NCI-H146 treated with DMSO at 0.1 percent for 48 hours (cell line): ENCODE measurements at regions not wholly inside any gene's neighbourhood (a gene's known extent, or its start where the extent isn't known, plus 50 kb on each side); places are given as distances from the start of the nearest gene placed in this dataset.

Source experiments
- DNase-seq: peaks from one replicate; lab custom pipeline; 2025; ENCODE audit not compliant: unreplicated experiment; lab: John Stamatoyannopoulos, UW

DNA sequence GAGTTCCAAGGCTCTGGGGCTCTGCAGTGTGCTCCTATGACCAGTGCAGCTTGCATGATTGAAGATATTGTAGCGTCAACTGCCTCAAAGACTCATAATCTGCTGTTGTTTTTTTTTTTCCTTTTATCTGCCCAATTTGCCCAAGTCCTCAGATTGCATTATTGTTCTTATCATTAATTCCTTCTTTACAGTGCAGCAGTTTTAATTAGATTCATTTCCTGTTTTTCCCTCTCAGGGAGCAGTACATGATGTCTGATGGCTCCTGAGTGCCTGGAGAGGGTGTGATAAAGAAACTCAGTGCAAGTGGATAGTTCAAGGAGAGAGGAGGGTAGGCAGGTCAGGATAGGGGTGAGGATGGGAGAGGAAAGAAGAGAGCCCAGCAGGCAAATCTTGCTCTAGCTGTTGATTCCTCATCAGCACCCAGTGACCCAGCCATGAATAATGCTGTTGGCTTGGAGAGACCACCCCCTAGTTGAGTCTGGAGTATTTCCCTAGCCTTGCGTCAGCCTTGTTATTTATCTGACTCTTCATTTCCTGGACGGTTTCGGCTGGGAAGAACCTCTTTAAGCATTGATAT is 219.6 kb upstream of the SESN3 start:
- no peak for DNase-seq

DNA sequence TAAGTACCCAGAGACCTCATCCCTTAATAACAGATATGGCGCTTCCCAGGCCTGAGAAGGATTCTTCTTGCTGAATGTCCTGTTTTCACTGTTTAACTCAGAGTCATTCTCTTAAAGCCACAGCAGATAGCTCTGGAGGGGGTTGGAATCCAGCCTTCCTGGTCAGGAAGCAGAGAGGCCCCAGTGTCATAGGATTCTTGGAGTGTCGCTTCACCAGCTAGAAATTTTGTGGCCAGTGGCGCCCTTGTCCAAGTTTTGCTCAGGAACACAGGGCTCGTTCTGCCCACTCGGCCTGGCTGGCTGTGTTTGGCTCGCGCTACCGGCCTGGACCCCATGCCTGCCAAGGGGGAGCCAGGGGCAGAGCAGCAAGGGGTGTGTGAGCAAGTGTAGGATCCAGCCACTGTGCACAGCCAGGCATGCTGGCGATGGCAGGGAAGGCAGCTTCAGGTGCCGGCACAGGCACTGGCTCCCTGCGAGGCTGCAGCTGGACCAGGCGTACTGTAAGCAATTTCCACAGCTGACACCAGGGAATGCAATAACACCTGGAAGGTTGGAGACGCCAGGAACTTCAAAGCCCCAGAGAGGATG is 214.8 kb upstream of the SESN3 start:
- DNase-seq: no peak

DNA sequence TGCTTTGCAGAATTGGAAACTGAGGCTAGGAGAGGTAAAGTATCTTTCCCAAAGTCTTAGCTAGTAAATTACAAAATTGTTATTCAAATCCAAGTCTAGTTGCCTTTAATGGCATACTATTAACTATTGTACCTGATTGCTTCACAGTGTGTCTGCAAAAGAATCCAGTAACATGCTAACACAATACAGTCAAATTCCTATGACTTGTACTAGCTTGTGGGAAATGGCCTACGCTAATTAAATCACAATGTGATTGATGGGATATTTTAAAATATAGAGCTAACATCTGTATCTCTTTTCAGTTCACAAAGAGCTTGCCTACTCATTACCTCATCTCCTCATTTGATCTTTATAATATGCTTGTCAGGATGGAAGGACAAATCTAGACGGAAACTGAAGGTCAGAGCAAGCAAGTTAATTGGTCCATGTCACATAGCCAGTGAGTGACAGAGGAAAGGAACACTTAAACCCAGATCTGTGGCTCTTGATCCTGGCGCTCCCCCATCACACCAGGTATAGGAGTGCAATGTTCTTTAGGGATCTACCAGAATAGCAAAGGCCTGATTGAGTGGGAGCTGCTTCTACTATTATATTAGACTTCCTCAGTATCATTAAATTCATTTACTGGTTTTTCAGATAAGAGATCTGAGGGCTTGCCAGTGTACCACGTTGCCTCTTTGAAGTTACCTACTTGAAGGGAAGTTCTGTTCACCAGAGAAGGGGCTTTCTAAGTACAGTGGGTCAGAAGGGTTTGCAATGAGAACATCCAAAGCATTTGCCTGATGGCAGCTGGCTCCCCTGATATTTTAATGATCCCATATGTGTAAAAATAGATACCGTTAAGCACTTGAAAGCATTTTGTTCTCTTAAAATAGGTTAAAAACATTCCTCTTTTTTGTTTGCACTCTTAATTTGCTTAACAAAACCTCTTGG is 213.6 kb upstream of the SESN3 start:
- no peak for DNase-seq

DNA sequence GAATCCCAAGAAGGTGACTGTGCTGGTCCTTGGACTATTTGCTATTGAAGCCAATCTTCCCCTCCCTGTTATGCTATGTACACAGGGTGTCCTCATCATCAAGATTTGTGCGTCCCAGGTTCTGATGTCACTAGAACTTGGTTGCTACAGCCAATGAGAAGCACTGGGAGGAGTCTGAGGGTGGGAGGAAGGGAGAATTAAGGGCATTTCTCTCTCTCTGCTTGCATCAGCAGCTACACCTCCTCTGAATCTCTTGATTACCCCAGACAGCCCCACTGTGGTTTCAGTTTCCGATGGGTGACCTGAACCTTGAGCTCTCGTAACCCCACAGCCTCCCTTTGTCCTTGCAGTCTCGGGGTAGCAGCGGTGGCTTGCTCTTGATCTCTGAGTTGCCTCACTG is 212.4 kb upstream of the SESN3 start:
- DNase-seq: no peak

DNA sequence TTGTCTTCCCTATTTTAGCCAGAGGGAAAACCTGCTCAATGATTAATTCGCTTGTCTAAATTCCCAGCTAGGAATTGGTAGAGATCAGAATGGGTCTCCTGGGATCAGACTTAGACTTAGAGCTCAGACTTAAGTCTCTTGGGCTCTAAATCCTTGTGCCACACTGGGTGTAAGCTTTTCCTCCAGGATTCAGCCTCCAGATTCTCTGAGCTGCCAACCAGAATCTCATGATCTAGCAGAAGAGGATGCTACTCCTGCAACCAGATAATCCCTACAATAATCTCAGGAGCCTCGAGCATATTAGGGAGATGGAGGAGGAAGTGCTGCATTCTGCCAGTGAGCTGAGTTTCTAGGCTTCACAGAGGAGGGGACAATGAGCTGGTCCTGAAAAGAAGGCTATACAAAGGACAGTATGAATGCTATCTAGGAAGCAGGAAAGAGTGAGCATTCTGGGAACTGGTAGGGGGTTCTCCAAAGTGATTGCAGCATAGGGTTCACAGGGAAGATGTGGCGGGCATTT is 211.6 kb upstream of the SESN3 start:
- DNase-seq: no peak

DNA sequence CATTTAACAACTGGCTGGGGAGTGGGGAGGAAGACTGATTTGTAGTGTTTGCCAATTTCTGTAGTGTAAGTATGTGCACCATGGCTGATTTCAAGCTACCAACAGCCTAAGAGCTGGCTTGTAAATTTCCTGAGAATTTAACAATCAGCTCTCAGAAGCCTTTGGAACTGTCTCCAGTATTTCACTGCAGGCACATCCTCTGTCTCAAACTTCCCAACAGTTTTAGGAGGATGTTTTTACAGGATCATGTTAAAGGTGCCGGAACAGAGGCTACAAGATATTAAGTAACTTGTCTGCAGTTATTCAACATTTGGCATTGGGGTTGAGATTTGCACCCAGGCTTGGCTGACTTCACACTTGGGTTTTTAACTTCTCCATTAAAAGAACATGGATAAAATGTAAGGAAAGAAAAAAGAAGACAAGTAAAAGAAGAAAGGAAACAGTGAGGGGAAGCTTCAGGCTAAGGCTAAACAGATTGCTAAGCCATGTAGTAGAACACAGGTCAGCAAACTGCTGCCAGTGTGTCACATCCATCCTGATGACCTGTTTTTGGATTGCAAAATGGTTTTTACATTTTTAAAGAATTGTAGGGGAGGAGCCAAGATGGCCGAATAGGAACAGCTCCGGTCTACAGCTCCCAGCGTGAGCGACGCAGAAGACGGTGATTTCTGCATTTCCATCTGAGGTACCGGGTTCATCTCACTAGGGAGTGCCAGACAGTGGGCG is 204.8 kb upstream of the SESN3 start:
- DNase-seq: no peak

DNA sequence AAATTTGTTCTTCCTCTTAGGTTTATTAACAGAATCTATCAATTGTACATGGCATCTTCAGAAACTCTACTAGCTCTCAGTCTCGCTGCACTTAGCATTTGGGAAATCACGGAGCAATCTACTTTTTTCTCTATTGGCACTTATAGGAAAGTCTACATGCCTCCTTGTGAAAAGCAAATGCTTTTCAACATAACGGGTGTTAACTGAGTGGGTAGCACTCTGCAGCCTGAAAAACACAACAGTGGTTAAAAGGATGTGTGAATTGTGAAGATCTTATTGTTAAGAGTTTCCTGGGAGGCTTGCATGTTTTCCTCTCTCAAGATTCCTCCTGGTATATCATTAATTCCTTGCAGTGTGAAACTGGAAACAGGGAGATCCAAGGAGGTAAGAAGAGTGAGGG is 204.2 kb upstream of the SESN3 start:
- DNase-seq: no peak

DNA sequence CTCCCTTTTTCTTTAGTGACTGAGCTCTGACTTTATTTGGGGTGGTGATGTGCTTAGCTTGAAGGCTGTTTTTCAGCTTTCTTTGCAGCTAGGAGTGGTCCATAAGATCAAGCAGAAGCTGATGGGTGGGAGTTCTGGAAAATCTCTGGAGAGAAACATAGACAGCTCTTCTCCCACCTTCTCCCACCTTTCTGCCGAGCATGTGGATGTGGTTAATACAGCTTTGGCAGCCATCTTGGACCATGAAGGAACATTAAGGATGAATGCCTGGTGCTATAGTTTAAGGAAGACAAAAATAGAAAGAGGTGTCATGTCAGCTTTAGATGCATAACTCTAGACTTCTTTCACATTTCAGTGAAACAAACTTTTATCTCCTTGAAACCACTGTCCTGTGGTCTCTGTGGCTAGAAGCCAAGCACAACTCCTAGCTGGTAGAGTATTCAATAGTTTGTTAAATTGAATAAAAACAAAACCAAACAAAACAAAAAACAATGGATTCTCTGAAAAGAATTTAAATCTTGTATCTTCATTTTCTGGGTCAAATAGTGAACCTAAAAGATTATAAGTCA is 203.6 kb upstream of the SESN3 start:
- no peak for DNase-seq

DNA sequence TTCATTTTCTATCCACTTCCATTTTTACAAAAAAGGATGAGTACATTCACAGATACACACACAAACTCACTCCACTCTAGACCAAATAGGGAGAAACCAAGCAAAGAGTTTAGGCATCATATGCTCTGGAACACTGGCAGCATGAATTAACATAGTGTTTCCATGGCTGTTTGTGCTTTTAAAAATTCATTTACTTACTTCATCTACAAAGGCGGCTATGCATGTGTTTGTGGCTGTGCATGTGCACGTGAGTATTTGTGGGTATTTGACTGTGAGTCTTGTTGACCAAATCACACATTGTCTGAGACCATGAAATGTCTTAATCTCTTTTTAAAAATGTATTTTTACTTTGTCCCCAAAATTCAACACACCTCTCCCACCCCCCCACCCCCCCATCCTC is 203.0 kb upstream of the SESN3 start:
- no peak for DNase-seq

DNA sequence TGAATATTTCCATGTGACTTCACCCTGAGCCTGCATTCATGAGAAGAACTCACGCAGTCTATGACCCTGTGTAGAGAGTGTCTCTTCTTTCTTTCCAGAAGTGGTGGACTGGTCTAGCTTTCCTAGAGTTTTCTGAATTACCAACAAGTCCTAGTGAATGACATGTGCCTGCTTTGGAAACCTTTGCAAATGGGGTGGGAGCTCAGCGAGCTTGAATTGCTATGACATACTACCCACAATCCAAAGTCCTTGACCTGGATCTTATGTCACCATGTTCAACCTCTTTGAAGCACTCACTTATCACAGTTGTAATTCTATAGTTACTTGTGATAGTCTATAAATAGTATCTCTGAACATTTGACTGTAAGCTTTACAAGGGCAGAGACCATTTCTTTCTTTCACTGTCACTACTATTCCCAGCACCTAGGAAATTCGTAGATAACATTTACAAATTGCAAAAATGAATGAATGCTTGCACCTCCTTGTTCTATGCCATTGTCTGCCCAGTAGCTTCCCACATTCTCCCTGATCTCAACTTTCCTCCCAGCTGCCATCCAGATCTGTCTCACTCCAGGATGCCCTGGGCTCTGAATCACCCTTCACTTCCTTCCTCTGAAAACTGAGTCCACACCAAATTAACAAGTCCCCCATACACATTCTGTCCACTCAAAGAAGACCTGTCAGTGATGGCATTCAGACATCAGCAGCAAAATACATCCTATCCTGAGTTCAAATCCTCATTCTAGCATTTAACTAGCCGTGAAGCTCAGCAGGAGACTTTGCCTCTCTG is 201.9 kb upstream of the SESN3 start:
- DNase-seq: no peak

DNA sequence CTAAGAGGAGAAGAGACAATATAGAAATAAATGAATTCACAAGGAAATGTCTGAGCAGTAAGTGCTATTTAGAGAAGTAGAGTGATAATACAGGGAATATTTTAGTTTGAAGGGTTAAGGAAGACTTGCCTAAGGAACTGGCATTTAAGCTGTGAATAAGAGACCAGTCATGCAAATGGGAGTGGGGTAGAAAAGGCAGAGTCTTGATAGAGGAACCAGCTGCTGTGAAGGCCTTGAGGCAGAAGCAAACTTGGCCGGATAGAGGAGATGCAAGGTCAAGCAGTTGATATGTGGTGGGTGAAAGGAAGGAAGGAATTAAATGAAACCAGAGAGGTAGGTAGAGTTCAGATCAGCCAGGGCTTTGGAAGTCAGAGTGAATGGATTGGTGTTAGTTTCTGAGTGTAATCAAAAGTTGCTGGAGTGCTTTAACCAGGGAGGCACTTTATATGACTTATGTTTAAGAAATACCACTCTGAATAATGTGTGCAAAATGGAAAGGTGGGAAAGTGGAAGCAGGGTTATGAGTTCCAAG is 198.4 kb upstream of the SESN3 start:
- DNase-seq: no peak

DNA sequence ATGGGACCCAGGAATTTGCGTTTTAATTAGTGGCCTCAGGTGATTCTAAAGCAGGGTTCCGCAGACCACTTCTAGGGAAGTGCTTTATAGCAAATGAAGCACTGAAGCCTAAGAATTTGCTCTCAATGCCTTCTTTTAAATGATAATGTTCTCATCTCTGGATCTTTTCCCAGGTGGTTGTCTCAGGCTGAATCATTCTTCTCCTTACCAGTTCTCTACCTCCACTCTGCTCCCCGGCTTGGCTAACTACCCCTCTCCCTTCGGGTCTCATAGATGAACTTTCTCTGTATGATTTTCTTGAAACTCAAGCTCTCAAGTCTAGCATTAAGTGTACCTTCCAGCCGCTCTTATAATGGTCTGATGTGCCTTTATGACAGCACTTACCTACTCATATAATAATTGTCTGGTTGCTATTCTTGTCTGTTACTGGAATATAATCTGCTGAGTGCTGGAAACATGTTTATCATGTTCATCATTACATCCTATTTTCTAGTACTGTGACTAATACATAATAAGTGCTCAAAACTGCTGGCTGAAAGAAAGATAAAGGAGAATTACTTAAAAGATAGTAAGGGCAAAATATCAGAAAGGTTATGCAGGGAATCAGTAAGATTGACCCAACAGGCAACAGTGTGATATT is 195.9 kb upstream of the SESN3 start:
- DNase-seq: no peak

DNA sequence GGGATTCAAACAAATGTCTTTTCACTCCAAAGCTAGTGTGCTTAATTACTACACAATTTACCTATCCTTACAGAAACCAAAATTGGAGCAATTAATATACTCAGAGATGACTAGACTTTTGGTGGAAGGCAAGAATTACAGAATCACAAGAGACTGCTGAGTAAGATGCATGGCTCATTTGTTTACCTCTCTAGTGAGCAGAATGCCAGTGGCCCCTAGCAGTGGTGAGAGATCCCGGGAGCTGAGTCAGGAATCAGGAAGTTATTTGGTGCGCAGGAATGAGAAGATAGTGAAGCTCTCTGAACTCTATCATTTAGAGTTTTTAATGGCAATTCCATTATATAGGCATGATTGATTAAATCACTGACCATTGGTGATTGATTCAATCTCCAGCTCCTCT is 188.9 kb upstream of the SESN3 start:
- DNase-seq: no peak

DNA sequence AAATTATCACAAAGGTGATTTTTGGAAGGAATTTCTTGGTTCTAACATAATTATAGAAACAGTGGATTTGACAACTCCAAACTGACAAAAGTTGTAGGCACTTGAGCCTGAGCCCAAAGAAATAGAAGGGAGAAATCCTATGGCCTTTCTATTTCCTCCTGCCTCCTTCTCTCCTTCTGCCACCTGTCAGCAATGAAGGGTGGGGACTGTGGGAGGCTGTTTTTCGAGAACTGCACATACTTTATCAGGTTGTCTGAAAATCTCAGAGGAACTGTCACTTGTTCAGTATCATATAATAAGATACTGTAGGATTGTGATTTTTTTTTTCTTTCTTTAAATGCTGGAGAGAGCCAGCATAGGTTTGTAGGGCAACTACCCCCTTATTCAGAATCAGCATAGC is 187.9 kb upstream of the SESN3 start:
- DNase-seq: no peak

DNA sequence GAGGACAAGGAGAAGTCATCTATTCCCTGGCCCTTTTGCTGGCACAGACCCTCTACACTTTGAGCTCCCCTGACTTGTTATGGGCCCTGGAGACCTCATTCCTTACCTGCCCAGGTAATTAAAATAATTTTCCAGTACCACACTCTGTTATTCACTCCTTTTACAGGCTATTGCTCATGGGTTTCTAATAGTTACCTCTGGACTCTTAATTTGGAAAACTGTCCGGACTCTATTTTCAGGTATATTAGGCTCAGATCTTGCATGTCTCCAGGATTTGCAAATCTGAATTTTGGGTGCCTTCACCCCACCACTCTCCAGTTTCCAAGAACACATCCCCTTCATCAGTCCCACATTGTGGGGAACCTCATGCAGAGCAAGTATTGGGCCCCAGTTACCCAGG is 186.8 kb upstream of the SESN3 start:
- no peak for DNase-seq

DNA sequence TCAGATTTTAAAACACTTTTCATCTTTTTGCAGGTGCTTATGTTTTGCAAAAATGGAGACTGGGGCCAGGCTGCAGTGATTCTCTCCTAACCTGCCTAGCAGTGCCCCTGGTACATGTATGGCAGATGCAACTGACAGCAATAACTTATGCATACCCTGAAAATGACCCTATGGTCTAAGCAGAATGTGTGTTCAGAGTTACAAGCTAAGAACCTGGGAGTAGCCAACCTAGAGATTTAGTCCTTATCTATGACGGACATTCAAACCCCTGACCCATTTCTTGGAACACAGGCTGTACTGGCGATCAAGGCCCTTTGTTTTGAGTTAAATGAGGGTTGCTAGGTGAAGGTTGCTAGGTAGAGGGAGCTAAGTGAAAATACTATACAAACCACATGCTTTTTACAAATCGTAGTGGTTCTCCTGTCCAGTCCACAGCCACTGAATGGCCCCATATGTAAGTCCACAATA is 184.9 kb upstream of the SESN3 start:
- no peak for DNase-seq

DNA sequence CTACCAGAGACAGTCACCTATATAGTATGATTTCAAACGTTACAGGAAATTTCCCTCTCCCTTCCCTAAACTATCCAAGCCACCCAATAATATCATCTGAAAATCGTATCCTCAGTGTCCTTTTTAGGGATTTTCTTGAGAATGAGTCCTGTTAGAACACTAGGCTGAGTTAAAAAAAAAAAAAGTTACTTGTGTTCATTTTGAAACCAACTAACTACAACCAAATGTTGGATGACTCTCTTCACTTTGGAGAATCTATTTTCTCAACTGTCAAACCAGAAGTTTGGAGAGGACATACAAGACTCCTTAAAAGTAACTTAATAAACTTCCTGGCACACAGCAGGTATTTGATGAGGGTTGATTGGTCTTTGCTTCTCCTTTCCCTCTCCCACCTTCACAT is 183.2 kb upstream of the SESN3 start:
- no peak for DNase-seq

DNA sequence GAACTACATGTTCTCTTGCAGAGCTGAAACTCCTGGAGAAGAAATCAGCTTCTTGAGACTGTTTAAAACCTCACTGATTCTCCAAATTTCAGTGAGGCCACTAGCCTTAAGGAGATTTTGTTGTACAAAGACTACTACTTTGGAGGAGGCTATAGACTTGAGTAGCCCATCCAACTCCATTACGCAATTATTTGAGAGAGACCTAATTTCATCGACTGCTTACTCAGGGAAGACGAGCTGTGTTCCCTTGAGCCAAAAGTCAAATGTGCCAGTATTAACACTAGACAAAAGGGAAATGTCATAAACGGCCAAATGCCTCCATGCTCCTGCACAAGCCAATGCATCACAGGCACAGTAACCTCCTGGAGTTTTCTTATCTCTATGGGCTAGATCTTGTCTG is 182.8 kb upstream of the SESN3 start:
- DNase-seq: no peak

DNA sequence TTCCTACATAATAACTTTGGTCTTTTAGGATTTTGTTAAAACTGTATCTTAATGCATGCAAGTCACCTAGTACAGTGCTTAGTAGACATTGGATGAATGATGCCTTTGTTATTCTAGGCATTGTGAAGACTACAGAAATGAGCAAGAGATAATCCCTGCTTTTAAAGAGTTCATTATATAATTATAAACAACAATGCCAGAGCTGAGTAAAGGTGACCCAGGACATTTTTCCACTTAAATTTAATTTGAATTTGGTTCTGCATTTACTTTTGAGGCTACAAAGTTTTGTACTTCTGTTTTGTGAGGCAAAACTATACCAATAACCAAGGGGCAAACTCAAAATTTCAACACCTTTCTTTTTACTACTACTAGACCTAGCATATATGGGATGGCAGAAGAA is 182.0 kb upstream of the SESN3 start:
- no peak for DNase-seq

DNA sequence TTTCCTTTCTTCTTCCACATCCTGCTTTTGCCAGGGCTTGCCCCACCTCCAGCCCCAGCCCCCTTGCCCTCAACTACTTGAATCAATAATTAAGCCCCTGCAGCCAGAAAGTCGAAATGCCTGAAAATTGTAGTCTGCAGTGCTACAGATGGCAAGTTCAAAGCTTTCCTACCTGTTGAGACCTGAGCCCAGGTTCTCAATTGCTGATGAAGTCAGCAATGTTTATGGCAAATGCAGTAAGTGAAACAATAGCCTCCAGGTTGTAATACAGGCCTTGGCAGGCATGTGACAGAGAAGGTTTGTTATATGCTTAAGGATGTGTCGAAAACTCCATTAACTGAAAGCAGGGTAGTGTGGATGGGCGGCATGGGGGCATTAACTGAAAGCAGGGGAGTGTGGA is 181.1 kb upstream of the SESN3 start:
- DNase-seq: no peak
